Activated naive CD4-positive, alpha-beta T cell treated with Interleukin-2 at 50 U/mL for 16 hours (primary cell): ENCODE measurements at regions not wholly inside any gene's neighbourhood (a gene's known extent, or its start where the extent isn't known, plus 50 kb on each side); places are given as distances from the start of the nearest gene placed in this dataset.

Source experiments
- DNase-seq: peaks from one replicate; pipeline ENCODE4 v3.0.0-alpha.2; 2020

DNA sequence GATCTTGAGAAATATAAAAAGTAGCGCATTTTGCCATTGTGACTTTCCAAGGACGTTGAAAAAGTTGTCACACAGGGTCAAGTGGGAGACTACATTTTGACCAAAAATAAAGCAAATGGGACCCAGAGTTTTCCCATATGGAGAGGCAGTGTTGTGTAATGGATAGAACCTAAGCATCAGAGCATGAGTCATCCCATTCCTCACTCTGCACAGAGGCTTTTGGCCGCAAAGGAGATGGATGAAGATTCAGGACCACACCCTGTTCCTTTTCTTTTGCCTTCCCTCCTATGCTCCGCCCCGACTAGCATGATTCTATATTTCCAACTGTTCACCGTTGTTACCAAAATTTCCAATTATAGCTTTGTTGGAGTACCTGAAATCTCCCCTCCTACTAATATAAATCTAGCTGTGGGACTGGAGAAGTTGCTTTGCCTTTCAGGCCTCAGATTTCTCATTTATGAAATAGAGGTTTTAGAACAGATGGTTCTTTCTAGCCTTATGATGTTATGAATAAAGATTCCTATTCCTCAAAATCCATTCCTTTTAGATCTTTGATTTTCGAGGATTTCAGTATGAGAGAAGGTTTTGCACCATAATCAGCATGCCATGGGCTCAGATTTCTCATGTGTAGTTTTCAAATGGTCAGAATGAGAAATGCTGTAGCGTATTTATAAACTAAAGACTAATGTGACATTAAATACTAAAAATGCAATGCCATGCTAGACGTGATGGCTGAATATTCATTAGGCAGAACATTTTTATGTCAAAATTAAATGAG is 921.9 kb upstream of the TENM4 start:
- no peak for DNase-seq

GRCh38 chr11:80355251-80355650 is 914.4 kb upstream of the TENM4 start:
- no peak for DNase-seq

- DNase-seq, result no peak
These were observed 909.7 kb upstream of the TENM4 start for GRCh38 chr11:80350541-80350940.

GRCh38 chr11:80349997-80350396 is 909.2 kb upstream of the TENM4 start:
- DNase-seq, result no peak

DNA sequence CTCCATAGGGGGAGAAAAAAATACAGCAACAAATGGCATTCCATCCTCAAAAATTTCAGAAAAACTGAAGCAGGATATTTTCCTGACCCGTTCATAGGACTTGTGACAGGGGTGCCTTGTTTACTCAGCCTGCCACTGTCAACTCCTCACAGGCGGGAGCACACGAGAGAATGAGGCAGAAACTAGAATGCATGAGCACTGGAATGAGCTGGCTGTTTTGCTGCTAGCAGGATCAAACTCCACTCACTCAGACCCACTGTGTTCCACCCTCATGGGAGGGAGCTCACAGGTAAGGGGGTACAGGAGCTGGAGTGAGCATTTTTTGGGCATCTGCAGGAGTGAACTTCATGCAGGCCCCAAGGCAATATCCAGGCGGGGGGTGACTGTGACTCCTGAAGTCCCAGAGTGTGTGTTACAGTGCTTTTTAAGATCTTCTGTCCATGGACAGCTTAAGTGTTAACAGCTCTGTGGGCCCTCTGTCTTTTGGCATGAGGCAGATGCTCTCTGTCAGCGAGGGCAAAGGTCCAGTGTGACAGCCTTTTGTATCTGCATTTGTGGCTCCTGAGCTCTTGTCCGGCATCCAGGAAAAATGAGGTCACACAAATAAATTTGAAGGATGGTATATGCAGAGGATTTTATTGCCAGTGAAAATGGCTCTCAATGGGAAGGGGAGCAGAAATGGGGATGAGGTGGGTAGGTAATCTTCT is 905.7 kb upstream of the TENM4 start:
- no peak for DNase-seq

DNA sequence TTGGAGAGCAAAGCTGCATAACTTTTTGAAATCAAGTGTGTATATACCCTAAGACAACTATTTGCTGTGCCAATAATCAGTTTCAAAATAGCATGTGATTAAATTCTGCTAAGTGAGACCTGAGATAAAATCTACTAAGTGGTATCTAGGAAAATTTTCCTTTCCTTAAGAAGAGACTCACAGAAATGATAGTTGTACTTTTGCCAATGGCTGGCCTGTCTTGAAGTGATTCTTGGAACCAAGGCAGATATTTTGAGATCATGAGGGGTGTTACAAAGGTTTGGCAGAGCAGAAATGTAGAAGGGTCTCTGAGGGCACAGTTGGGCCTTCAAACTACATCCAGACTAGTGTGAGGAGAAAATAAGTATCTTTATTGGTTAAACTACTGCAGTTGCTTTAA is 902.6 kb upstream of the TENM4 start:
- DNase-seq, result no peak

DNA sequence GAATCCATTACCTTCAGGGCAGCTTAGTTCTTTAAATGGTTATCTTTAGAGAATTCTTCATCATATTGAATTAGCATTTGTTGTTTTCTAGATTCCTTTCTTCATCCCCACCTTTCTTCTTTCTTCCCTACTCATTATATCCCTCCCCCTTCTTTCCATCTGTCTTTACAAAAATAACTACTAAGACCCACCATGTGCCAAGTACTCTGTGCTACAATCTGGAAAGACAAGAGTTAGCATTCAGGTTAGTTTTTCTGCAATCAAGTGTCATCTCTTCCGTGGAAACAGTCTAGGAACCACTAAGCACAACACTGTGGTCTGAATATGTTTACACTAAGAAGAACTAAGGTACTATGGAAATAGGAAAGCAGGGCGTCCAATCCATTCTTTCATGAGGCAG is 897.4 kb upstream of the TENM4 start:
- no peak for DNase-seq

DNA sequence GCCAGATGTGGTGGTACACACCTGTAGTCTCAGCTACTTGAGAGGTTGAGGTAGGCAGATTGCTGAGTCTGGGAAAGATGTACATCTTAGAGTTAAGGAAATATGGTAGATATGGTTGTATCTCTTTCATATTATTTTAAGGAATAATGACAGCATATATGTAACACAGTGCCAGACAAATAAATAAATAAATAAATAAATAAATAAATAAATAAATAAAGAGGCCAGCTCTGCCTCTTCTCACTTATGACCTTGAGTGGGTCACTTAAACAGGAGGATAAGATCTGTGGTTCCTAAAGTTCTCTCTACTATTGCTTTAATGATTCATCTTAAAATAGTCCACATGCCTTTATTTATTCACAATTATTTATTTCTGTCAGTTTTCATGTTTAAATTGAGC is 890.9 kb upstream of the TENM4 start:
- DNase-seq, result no peak

- DNase-seq, result no peak
These were observed 889.4 kb upstream of the TENM4 start for GRCh38 chr11:80330264-80330663.

- no peak for DNase-seq
These were observed 887.9 kb upstream of the TENM4 start for GRCh38 chr11:80328774-80329173.

DNA sequence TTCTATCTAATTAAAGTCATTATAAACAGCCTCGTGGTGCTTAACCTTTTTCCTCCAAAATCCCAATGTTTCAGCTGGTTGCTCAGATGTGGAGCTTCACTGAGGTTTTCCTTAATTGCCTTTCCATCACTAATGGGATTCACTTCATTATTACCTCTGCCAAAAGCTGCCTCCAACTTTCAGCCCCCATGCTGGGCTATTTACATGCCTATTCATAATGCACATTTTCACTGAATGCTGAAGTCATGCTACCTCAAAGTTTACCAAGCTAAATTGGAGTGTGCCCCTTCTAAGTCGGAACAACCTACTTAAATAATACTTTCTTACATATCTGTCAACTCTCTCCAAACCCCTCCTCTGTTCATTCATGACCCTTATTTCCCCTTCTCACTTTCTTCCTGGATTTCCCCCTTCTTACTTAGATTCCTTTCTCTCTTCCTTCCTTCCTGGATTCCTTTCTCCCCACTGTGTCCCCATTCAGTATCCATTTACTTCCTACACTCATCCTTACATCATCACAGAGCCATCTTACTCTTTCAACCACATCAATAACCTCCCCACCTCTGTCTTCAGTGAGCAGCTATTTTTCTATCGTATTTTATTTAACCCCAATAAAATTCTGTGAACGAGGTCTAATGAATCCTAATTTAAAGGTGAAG is 887.3 kb upstream of the TENM4 start:
- DNase-seq, result no peak

DNA sequence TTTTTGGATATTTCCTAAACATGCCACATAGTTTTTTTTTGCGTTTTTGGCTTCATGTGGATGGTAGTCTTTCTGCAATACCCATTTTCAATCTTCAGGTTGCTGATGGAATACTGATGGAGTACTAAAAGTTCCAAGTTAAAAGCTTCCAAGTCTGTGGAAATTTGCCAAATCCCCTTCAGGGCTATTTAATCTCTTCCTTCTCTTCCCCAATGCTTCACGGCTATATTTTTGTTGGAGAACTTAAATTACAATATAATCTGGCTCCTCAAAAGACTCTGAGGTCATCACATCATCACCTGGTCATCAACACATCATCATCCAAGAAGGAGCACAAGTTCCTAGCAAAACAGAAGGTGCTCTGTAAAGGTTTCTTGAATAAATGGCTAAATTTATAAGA is 881.0 kb upstream of the TENM4 start:
- no peak for DNase-seq

DNA sequence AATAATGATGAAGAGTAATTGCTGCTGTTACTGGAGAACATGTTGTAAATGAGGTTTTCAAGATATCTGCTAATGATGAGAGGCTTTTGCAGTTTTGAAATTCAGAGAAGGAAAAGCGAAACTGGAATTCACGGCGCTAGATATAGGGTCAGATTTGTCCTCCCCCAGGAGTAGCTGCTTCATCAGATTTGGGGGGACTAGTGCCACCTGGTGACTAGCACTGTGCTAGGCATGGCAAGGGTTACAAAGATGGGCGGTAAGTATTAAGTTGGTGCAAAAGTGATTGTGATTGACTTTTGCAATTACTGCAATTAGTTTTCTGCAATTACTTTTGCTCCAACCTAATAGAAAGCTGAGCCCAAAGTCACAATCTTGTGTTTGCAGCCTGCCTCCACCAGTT is 879.9 kb upstream of the TENM4 start:
- DNase-seq, result no peak

- DNase-seq, result no peak
These were observed 879.4 kb upstream of the TENM4 start for GRCh38 chr11:80320226-80320625.

- no peak for DNase-seq
These were observed 876.8 kb upstream of the TENM4 start for GRCh38 chr11:80317612-80318011.

DNA sequence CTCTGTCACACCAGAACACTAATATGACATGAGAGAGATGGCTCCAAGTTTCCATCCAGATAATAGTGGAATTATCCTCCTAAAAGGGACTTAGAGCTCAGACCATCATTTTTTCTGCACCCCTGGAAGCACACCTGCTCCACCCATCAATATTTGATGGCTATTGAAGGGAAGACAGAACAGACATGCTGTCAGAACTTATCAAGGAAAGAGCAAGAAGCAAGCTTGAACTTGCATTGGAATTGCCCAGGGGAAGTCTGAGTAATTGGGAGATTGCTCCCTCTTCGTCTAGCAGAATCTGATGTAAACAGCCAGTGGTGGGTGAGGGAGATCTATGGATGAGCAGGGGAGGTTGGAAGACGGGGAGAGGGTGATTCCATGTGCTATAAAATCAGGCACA is 874.4 kb upstream of the TENM4 start:
- no peak for DNase-seq

DNA sequence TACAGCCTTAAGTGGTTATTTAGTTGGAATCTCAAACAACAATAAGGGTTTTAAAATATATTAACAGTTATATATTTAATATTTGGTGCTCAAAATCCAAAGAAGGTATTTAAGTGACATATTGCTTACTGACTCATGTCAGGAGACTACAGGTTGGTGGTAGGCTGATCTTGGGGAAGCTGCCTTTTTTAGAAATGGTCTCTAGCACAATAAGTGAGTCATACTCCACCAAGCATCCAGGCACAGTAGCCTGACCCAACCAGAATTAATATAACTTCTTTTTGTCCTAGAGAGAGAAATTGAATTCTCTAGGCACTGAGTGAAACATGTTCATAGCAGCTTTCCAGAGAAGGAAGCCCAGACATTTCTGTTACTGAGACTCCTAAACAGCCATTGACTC is 868.5 kb upstream of the TENM4 start:
- DNase-seq, result no peak

DNA sequence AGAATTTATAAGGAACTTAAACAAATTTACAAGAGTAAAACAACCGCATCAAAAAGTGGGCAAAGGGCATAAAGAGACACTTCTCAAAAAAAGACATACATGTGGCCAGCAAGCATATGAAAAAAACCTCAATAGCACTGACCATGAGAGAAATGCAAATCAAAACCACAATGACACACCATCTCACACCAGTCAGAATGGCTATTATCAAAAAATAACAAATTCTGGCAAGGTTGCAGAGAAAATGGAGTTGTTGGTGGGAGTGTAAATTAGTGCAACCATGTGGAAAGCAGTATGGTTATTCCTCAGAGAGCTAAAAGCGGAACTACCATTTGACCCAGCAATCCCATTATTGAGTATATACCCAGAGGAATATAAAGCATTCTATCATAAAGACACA is 866.8 kb upstream of the TENM4 start:
- DNase-seq, result no peak

GRCh38 chr11:80297858-80298632 is 857.2 kb upstream of the TENM4 start:
- no peak for DNase-seq

GRCh38 chr11:80293293-80293692 is 852.5 kb upstream of the TENM4 start:
- DNase-seq, result no peak

DNA sequence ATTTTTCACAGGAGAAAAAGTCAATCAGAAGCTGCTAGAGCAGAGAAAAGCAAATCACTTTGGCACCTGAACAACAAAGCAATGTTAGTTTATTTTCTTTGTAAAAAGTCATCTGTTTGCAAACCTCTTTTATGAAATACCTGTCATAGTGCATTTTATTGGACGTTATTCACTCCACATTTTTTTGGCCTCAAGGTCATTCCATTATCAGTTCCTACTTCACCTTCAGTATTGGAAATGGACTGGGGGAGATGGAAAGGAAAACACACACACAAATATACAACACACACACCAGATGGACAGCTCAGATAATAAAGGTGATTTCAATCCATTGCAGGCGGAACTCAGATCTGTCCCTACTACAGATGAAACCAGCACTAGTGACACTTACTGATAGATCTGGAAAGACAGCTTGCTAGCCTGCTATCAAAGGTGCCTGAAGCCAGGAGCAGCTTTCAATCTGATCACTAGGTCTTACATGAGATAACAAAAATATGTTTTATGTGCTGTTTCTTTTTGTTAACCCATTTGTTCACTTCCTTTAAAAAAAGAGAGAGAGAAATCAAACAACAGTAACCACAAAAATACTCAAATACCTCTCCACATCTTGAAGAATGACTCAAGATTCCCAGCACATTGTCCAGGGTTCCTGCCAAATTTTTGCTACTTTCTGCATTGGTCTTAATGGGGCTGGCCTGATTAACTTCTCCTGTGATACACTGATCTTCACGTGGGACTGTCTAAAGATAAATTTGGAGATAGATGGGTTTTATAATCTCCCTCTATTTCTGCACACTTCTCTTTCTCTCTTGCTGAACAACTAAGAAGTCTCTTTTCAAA is 844.3 kb upstream of the TENM4 start:
- no peak for DNase-seq

DNA sequence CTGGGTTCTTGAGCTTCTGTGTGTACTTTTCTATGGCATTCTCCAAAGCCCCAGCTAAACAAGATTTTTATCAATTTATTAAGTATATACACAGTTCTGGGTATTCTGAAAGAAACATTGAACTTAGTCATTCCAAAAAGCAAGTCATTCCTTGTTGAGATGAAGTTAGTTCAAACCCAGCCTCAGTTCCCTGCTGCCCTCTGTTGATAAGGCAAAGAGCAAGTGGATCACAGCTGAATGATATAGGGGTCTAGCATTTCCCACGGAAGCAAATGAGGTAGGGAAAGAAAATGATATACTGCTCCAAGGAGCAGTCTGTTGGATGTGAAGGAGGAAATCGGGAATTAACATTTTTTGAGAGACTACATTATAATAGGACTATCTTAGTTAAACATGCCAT is 841.8 kb upstream of the TENM4 start:
- no peak for DNase-seq
